ENCODE measurements at regions not wholly inside any gene's neighbourhood (a gene's known extent, or its start where the extent isn't known, plus 50 kb on each side); places are given as distances from the start of the nearest gene placed in this dataset.

DNA sequence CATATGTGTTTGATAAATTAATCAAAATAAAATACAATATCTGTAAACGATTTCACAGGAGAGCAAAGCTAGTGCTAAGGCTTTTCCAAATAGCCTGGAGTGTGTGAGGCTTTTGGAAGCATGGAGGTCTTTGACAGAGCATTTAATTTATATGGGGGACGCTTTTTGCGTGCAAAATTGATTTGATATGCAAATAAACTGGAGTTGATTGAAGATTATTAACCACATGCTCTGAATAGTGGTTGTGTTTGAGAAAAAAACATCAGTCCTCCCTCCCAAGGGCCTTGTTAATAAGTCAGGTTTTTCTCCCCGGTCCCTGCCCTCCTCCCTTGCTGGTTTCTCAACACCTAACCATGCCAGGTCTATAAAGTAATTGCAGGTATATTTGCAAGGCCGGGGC is 85.1 kb upstream of the FGFR2 start:
- no peak for DNase-seq (ENCODE audit: low read depth, low spot score)
- no peaks in the 10 kb centered on the region for H3K9me3 ChIP-seq (ENCODE audit: control insufficient read depth, insufficient read depth, low read depth, low read length)
- no peak overlapping the region for H3K27ac ChIP-seq (ENCODE audit: low read length)
- intact Hi-C loops (cut with micrococcal nuclease; ENCODE audit: unreplicated experiment) (no loop called here), in situ Hi-C loops (cut with HindIII; ENCODE audit: low pct_unique_long_range_greater_than_20kb, low sequenced_read_pairs) (no loop called here)
- ChIA-PET CTCF (interaction anchor here (0.6 kb wide), 1 partner anchor 715 kb away, joined by 9 read pairs; no protein-coding TSS in a partner anchor), POLR2A (no interaction called here)
- H3K36me3 ChIP-seq (ENCODE audit: control insufficient read depth, insufficient read depth, low read length): no peaks in the 10 kb centered on the region
- TF ChIP-seq POLR2AphosphoS5 (IDR thresholded peaks at IDR 0.05; ENCODE audit: low read depth, low read length): no peak
- TF ChIP-seq TCF7L2 (IDR thresholded peaks at IDR 0.05; ENCODE audit: low read depth, low read length): no peak
- TF ChIP-seq, protein P1, sequence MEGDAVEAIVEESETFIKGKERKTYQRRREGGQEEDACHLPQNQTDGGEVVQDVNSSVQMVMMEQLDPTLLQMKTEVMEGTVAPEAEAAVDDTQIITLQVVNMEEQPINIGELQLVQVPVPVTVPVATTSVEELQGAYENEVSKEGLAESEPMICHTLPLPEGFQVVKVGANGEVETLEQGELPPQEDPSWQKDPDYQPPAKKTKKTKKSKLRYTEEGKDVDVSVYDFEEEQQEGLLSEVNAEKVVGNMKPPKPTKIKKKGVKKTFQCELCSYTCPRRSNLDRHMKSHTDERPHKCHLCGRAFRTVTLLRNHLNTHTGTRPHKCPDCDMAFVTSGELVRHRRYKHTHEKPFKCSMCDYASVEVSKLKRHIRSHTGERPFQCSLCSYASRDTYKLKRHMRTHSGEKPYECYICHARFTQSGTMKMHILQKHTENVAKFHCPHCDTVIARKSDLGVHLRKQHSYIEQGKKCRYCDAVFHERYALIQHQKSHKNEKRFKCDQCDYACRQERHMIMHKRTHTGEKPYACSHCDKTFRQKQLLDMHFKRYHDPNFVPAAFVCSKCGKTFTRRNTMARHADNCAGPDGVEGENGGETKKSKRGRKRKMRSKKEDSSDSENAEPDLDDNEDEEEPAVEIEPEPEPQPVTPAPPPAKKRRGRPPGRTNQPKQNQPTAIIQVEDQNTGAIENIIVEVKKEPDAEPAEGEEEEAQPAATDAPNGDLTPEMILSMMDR (IDR thresholded peaks at IDR 0.05): no peak
- no peak for TF ChIP-seq SIN3A (IDR thresholded peaks at IDR 0.05; ENCODE audit: borderline replicate concordance, insufficient read depth, low read depth, low read length)
- TF ChIP-seq, protein P2, sequence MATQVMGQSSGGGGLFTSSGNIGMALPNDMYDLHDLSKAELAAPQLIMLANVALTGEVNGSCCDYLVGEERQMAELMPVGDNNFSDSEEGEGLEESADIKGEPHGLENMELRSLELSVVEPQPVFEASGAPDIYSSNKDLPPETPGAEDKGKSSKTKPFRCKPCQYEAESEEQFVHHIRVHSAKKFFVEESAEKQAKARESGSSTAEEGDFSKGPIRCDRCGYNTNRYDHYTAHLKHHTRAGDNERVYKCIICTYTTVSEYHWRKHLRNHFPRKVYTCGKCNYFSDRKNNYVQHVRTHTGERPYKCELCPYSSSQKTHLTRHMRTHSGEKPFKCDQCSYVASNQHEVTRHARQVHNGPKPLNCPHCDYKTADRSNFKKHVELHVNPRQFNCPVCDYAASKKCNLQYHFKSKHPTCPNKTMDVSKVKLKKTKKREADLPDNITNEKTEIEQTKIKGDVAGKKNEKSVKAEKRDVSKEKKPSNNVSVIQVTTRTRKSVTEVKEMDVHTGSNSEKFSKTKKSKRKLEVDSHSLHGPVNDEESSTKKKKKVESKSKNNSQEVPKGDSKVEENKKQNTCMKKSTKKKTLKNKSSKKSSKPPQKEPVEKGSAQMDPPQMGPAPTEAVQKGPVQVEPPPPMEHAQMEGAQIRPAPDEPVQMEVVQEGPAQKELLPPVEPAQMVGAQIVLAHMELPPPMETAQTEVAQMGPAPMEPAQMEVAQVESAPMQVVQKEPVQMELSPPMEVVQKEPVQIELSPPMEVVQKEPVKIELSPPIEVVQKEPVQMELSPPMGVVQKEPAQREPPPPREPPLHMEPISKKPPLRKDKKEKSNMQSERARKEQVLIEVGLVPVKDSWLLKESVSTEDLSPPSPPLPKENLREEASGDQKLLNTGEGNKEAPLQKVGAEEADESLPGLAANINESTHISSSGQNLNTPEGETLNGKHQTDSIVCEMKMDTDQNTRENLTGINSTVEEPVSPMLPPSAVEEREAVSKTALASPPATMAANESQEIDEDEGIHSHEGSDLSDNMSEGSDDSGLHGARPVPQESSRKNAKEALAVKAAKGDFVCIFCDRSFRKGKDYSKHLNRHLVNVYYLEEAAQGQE (IDR thresholded peaks at IDR 0.05; ENCODE audit: insufficient read depth in 1 of 2, low read depth in 2 of 2, low read length in 1 of 2): no peak
- BruUV-seq (replicated peaks): no TSS peak
- no peak overlapping the region for H3K4me3 ChIP-seq (ENCODE audit: low read depth in 2 of 2, low read length in 2 of 2)
- H3K4me1 ChIP-seq (ENCODE audit: control insufficient read depth, insufficient read depth, low read length): no peaks in the 10 kb centered on the region
- H3K27me3 ChIP-seq (ENCODE audit: control insufficient read depth, insufficient read depth, low read length): peaks cover 9% of the 10 kb centered on the region
- no peak for ATAC-seq

DNA sequence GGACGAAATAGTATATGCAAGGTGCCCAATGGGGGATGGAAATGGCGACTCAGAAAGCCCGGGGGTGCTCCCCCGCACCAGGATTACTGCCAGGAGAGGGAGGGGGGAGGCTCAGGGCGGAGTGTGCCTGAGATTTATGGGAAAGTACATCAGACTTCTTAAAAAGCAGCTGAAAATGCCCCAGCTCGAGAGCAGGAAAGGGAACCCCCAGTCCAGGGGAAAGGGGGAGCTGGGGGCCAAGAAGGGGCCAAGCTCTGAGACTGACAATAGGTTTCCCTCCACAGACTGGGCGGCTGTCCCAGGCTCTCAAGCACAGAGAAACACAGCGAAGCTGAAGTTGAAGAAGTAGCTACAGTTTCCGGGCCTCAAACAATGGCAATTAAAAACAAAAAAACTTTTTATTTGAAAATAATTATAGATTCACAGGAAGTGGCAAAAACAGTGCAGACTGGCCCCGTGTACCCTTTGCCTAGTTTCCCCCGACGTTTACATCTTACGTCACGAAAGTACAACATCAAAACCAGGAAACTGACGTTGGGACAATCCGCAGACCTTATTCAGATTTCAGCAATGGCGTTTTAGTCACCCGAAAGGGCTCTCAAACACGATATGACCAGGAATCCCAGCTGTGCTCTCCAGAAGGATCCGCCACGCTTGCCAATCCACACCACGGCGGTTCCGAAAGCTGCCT is 83.9 kb upstream of the FGFR2 start:
- no peaks in the 10 kb centered on the region for H3K9me3 ChIP-seq (ENCODE audit: control insufficient read depth, insufficient read depth, low read depth, low read length)
- BruUV-seq (replicated peaks): no TSS peak
- ATAC-seq (no peak), DNase-seq (ENCODE audit: low read depth, low spot score) (no peak)
- H3K27ac ChIP-seq (ENCODE audit: low read length): no peak overlapping the region
- CTCF ChIA-PET: no interaction called here
- in situ Hi-C loops (cut with HindIII; ENCODE audit: low pct_unique_long_range_greater_than_20kb, low sequenced_read_pairs) (no loop called here), intact Hi-C loops (cut with micrococcal nuclease; ENCODE audit: unreplicated experiment) (no loop called here)
- POLR2A ChIA-PET: no interaction called here
- peaks cover 9% of the 10 kb centered on the region for H3K27me3 ChIP-seq (ENCODE audit: control insufficient read depth, insufficient read depth, low read length)
- TF ChIP-seq SIN3A (IDR thresholded peaks at IDR 0.05; ENCODE audit: borderline replicate concordance, insufficient read depth, low read depth, low read length) (no peak), TCF7L2 (IDR thresholded peaks at IDR 0.05; ENCODE audit: low read depth, low read length) (no peak), POLR2AphosphoS5 (IDR thresholded peaks at IDR 0.05; ENCODE audit: low read depth, low read length) (no peak)
- TF ChIP-seq, protein P2 (IDR thresholded peaks at IDR 0.05; ENCODE audit: insufficient read depth in 1 of 2, low read depth in 2 of 2, low read length in 1 of 2): no peak
- TF ChIP-seq, protein P1 (IDR thresholded peaks at IDR 0.05): no peak
- no peaks in the 10 kb centered on the region for H3K4me1 ChIP-seq (ENCODE audit: control insufficient read depth, insufficient read depth, low read length)
- no peaks in the 10 kb centered on the region for H3K36me3 ChIP-seq (ENCODE audit: control insufficient read depth, insufficient read depth, low read length)
- no peak overlapping the region for H3K4me3 ChIP-seq (ENCODE audit: low read depth in 2 of 2, low read length in 2 of 2)

Measured in Panc1 (cell line).